MM.1S (cell line): ENCODE measurements at regions not wholly inside any gene's neighbourhood (a gene's known extent, or its start where the extent isn't known, plus 50 kb on each side); places are given as distances from the start of the nearest gene placed in this dataset.

Experiments used
- EZH2 ChIP-seq: fragments of 300-600 bp; sonication (generic); optimal IDR thresholded peaks from 2 replicates; pipeline ENCODE3; 2017; ENCODE audit warnings: low read depth, mild to moderate bottlenecking, antibody characterized with exemption, low read length, mixed read lengths
- EZH2phosphoT487 ChIP-seq: fragments of 300-600 bp; sonication (generic); IDR thresholded peaks from 2 replicates; pipeline ENCODE4 v1.6.1; 2018; ENCODE audit warnings: antibody characterized with exemption, low read length
- TF ChIP-seq, protein P1 (sequence below): fragments of 300-600 bp; sonication (generic); IDR thresholded peaks from 2 replicates; pipeline ENCODE4 v1.5.1; 2016; ENCODE audit warnings: antibody characterized with exemption, low read length, mixed read lengths

DNA sequence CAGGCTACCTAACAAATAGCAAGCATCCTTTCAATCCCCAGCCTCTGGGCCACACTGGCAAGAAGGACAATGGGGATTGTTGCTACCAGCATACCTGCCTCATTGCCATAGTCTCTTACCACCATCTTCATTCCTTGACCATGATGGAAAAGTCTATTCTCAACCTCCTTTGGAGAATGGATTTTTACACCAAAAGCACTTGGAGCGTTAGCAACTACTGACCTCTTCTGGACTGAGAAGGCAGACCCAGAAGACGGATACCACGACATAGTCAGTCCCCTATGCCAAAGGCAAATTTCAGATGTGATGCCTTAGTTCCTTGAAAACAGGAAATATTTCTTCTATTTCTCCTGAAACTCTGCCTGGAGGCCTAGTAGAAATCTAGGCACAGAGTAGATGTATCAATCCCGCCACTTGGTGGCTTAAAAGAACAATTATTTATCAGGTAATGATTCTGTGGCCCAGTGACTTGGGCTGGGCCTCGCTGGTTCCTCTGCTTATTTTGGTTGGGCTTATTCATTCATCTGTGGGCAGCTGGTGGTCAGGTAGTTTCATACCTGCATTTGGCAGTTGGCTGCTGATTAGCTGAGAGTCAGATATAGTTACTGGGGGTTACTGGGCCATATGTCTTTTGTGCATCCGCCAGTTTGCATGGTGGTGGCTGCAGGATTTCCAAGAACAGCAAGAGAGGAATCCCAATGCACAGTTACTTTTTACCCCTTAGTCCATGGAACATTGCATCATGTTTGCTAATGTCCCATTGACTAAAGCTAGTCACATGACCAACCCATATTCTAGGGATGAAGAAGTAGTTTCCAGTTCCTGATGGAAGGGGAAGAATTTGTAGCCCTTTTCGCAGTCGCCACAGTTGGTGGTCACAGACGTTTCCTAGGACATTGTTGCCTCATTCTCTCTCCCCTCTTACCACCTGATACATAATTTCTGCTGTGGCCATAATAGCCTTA, 75.2 kb downstream of the DHCR7 start:
- TF ChIP-seq, protein P1, sequence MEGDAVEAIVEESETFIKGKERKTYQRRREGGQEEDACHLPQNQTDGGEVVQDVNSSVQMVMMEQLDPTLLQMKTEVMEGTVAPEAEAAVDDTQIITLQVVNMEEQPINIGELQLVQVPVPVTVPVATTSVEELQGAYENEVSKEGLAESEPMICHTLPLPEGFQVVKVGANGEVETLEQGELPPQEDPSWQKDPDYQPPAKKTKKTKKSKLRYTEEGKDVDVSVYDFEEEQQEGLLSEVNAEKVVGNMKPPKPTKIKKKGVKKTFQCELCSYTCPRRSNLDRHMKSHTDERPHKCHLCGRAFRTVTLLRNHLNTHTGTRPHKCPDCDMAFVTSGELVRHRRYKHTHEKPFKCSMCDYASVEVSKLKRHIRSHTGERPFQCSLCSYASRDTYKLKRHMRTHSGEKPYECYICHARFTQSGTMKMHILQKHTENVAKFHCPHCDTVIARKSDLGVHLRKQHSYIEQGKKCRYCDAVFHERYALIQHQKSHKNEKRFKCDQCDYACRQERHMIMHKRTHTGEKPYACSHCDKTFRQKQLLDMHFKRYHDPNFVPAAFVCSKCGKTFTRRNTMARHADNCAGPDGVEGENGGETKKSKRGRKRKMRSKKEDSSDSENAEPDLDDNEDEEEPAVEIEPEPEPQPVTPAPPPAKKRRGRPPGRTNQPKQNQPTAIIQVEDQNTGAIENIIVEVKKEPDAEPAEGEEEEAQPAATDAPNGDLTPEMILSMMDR, result no peak
- TF ChIP-seq EZH2 (no peak), EZH2phosphoT487 (no peak)
